ENCODE measurements at regions not wholly inside any gene's neighbourhood (a gene's known extent, or its start where the extent isn't known, plus 50 kb on each side); places are given as distances from the start of the nearest gene placed in this dataset.
"Not testable (repeated sequence)": the region's sequence is repeated elsewhere in the genome, so short reads cannot be mapped to it uniquely, and the experiment has no call there.

DNA sequence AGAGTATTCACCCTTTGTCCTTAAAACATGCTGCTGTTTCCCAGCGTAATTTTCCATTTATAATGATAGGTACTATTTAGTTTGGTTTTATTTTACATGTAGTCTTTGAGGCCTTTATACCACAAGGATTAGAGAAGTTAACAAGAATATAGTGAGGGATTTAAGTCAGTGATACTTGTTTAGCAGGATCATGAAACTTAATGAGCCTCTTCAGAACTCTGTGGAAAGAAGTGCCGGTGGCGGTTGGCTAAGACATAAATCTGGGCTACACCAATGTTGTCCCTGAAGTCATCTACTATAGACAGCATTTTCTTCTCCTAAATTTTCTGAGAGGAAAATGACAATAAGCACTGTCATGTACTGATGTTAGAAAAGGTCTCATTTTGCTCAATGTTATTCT lies 1226.0 kb upstream of the SEL1L start:
- DNase-seq = no peak

DNA sequence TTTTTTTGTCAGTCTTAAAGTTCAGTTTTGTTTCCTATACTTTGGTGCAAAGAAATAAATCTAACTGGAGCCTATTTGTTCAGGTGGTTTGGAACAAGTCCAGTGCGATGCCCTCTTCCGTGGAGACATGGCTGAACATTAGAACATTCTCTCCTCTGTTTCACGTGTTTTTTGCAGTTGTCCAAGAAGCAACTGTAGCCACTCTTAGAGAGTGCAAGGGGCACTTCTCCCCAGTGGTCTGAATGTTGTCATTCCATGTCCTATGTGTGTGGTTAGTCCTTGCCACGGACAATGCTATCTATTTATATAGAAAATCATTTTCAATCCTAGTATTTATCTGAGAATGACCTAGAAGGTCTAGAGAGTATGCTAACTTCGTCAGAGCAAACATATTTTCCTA lies 1232.5 kb upstream of the SEL1L start:
- no peak for DNase-seq

DNA sequence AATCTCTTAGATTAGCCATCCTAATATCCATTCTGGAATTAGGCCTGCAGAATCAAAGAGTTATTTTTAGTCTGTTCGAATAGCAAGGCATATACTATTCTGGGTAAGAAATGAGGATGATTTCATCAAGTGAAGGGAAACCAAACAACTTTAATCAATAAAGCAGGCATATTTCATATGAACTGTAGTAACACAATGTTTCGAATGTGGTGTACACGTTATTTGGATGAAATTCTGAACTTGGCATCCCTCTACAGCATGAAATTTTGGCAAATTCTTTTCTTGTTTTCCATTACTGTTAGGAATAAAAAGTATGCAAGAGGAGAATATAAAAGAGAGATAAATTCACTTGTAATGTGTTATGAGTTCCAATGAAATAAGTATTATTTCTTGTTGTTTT lies 1233.3 kb upstream of the SEL1L start:
- no peak for DNase-seq

DNA sequence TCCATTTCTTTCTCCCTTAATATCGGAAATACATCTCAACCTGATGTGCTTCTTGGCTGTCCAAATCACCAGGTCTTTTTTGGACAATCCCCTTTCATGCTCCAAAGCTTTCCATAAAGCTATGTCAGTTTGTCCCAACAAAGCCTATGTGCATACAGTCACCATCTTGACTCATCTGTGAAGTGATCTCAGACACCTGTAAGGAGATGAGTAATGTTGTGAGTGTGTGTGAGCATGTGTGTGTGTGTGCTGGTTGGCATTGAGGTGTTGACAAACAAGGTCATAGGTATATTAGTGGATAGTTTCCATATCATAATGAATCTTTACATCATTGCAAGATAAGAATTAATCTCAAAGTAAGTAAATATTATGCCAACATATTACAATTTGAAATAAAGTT lies 1243.3 kb upstream of the SEL1L start:
- no peak for DNase-seq

DNA sequence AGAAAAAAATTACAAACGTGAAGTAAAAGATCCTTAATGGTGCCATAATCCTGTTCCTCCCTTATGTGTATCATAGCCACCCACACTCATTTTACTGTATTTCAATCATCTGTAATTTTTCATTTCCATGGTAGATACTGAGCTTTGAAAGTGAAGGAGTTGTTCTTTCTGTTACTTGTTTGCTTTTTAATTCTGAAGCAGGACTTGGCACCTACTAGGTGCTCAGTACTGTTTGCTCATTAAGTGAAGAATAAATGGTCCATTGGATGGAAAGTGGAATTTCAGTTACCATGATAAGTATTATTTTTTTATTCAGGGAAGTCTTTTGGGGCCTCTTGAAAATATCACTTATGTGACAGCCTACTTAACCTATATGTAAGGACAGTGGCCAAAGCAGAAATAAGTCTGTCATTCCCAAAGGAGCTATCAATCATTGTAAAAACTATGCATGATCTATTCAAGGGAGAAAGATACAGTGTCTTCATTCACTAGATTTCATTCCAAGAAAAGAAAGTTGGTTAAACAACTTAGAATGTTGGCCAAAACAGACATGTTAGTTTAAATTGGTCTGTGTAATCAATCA lies 1244.4 kb upstream of the SEL1L start:
- DNase-seq = no peak

DNA sequence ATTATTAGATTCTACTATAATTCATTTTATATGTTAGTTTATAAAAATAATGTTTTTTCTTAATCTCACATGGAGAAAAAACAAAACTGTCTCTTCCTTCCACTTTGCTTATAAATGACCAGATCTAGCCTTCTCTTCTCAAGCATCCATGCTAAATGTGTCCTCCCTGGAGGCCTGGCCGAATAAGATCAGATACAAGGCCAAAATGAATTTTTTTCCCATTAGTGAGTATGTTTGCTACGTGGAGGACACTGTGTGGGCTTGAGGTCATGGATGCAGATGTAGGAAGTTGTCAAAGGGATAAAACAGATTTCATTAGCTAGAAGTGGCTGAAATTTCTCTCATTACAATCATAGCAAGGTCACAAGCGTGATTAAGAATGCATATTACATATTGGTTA lies 1244.9 kb upstream of the SEL1L start:
- no peak for DNase-seq

DNA sequence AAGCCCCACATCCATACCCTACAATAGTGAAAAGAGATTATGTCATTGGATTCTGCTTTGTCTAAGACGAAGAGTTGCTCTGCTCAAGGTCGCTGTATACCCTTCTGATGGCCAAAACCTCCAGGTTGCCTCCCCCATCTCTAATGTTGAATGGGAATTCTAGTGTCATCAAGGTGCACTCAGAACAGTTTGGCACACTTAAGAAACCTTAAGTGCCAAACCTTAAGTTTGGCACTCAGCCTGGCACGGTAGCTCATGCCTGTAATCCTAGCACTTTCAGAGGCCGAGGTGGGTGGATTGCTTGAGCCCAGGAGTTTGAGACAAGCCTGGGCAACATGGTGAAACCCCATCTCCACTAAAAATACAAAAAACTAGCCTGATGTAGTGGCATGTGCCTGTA lies 1245.6 kb upstream of the SEL1L start:
- DNase-seq = no peak

DNA sequence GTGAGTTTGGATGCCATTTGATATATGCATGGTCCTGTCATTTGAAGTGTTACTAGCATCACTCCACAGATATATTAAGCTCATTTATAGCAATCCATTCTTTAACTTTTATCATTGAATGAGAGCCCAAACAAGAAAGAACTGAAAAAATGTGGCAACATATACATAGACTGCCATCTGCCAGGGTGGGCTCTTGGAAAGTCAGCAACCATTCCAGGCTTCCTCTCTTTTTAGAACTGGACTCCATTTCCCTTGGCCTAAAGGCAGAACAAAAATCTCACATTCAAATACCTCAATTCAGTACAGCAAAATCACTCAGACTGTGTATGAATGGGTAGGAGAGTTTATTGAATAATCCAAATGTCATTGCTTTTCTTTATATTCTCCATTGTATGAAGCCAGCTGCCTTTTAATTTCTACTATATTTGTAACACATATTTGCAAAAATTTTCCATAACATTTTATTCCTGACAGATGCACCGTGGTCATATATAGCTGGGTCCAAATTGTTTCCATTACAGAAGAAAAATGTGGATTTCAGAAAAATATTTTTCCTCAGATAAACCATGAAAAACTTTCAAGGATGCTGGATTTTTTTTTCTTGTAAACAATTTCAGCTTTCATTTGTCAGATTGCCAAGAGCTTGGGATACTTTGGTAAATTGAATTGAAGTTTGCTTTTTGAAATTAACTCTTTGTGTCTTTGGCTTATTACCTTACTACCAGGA lies 1252.3 kb upstream of the SEL1L start:
- no peak for DNase-seq

DNA sequence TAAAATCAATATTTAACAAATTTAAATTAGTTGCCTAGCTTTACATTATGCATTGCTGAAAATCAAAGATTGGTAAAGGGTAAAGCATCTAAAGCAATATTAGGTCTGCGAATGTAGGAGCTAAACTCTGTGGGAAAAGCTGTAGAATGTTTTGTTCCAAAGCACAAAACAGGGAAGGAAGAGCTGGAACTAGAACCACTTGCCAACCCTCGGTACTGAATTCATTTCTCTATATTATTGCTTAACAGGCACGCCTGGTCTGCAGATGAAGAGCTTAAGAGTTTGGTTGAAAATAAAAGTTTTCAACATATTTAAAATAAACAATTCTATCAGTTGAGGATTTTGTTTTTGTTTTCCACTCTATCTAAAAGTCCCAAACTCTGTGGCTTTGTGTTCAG lies 1252.8 kb upstream of the SEL1L start:
- no peak for DNase-seq

DNA sequence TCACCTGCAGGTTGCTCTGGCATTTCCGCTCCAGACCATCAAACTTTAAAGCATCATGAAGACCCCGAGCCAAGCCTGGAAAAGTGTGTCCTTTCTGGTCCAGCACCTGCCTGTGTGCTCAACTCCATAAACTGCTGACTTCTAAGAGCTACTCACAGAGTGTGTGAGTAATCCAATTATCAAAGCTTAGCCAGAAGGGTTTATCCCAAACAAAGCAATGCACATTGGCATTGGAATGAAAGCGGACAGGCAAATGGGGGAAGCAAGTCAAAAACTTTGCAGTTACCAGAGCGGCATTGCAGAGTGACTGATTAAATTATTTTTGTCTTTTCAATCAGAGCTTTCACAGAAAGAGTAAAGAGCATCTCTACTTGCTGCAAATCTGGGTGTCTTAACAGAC lies 1262.4 kb upstream of the SEL1L start:
- DNase-seq = no peak

DNA sequence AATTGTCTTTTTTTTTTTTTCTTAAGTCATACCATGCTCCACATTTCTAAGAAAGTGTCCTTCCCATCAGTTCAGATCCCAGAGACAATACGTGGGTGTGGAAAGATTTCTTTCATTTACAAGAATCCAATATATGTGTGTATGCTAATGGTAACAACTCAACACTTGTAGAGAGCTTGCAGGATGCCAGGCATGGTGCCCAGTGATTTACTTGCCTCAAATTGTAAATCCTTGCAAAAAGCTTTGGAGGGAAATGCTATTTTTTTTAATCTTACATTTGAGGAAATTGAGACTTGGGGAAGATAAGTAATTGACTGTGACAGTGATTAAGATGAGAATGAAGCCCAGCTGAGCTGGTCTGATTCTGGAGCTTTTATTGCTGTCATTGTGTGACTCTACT lies 1264.6 kb upstream of the SEL1L start:
- no peak for DNase-seq

DNA sequence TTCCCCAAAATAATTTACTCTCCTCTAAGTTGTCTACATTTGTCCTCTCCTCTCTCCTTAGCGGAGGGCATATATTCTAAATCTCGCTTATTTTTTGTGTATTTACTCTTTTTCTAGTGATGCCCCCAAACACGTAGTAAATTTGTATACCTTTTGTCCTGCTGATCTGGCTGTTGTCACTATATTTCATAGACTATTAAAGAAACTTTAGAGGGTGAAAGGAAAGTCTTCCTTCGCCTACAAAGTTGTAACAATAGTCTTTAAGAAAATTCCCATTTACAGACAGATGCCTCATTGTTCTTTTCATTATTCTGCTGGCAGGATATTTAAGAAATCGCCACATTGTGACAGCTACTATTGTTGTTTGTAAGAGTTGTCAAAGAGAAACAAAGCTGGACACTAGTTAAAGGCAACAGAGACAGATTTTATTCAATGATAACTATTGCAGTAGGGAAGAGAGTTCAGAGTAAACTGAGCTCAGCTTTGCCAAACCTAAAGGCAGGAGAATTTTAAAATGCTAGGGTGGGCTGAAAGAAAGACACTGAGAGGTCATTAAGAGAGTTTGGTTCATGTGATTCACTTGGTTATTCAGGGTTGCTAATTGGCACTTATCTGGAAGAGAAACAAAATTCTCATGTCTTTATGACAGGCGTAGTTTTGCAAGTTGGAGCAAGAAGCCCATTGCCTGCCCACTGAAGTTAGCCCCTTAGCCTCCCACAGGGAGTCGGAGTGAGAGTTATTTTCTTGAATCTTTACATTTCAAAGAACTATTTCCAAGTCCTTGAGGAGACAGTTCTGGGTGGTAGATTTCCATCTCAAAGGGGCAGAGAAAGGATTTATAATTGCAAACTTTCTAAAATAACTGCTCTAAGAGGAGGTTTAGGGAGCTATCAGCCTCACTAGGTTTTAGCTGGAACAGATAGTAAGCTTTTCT lies 1272.5 kb upstream of the SEL1L start:
- DNase-seq = no peak

DNA sequence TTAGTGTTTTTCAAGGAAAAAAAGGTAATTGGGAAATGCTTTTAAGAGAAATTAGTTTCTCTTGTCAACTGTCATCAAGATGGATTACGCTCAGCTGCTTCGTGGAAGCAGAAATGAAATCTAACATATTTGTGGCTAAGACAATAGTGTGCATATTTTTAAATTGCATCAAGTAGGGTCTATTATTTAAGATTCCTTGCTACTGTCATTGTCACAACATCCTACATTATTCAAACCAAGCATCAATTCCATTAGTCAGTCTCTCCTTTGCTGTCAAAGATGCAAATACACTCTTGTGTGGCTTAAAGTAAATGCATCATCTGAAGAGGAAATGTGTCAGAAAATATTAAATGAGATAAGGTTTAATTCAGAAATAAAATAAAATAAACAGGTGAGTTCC lies 1277.6 kb upstream of the SEL1L start:
- DNase-seq = no peak

DNA sequence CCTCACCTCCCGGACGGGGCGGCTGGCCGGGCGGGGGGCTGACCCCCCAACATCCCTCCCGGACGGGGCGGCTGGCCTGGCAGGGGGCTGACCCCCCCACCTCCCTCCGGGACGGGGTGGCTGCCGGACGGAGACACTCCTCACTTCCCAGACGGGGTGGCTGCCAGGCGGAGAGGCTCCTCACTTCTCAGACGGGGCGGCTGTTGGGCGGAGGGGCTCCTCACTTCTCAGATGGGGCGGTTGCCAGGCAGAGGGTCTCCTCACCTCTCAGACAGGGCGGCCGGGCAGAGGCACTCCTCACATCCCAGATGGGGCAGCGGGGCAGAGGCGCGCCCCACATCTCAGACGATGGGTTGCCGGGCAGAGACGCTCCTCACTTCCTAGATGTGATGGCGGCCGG lies 1280.7 kb upstream of the SEL1L start:
- DNase-seq = not testable (repeated sequence)

DNA sequence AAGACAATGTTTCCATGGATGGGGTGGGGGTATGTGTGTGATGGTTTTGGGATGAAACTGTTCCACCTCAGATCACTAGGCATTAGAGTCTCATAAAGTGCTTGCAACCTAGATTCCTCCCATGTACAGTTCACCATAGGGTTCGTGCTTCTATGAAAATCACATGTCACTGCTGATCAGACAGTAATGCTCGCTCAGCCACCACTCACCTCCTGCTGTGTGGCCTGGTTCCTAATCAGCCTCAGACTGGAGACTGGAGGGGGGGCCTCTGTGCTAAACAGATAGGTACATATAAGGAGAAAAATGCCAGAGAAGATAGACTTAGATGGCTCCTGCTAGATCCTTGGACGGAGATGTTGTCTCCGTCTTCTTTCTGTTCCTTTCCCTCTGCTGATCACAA lies 1296.9 kb upstream of the SEL1L start:
- DNase-seq = no peak

DNA sequence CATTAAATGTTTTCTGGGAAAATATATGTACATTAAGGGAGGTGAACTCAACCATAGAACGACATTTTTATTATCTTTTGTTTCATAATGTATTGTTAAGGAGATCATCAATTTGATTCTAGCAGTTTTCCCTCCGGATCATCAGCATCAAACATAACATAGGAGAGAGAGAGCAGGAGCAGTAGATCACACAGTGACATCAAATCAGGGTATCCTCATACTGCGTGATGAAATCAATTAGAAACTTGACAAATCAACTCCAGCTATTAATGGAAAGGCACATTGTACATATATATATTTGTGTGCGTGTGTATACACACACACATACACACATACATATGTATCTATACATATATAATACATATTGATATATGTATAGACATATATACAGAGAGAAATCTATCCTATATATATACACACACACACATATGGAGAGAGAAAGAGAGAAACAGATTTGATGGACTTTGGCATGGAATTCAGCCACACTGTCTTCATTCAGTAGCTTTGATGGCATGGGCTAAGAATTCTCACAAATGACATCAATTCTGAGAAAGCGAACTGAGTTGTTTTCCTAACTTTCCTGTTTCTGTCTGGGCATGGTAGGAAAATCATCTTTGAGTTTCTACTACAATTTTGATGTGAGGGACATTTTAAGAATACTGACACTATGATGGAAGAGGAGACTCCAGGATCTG lies 1302.8 kb upstream of the SEL1L start:
- DNase-seq = no peak

DNA sequence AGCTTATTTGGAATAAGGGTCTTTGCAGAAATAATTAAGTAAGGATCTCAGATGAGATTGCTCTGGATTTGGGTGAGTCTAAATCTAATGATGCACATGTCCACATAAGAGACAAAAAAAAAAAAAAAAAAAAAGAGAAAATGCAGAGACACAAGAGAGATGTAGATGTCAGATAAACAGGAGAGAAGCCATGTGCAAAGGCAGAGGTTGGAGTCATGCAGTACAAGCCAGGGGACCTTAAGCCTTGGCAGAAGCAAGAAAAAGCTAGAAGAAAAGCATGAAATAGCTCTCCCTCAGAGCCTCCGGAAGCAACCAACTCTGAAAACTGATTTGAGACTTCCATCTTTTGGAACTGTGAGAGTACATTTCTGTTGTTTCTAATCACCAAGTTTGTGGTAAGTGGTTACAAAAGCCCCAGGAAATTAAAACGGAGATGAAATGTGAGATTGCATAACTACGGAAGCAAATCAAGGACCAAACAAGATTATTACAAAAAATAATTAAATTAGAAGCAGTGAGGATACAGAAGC lies 1304.0 kb upstream of the SEL1L start:
- no peak for DNase-seq

DNA sequence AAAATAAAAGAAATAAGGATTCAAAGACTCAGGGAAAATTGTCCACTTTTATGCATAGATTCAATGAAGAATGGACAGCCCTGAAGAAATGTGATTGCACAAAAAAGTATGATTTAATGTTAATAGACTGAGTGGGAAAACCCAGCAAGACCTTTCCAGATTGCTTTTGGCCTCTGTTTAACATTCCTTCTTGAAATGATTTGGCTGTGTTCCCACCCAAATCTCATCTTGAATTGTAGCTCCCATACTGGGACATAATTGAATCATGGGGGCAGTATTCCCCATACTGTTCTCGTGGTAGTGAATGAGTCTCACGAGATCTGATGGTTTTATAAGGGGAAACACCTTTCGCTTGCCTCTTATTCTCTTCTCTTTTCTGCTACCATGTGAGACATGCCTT lies 1316.9 kb upstream of the SEL1L start:
- DNase-seq = no peak

DNA sequence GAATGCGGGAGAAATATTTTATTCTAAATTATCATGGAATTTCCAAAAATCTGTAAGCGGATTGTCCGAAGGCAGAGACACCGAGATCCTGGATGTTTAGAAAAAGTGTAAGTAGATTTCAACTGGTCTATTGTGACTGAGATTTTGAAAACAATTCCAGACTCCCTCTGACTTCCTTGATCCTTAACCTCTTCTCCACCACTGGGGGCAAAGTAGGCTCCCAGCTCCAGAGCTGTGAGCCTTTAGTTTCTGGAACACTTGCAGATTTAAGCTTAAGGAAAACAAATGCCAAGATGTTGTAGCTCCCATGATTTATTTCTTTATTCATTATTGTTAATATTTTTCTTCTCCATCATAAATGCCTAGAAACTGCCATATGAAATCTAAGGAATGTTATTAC lies 1320.5 kb upstream of the SEL1L start:
- no peak for DNase-seq

DNA sequence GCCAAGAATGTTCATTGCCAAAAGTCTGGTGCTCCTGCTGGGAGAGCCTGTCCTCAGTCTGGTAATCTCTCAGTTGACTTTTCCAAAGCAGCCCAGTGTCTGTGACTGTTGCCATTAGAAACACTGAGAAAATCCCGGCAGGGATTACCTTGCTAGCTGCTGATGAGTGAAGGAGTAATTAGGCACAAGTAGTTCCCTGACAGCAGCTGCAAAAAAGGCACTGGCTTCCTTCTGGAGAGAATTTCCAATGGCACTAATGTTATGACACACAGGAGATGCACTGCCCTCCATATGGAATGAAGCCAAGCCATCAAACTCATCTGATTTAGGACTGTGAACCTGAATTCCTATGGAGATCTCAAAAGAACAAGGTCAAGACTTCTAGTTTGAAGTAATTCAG lies 1321.2 kb upstream of the SEL1L start:
- no peak for DNase-seq

DNA sequence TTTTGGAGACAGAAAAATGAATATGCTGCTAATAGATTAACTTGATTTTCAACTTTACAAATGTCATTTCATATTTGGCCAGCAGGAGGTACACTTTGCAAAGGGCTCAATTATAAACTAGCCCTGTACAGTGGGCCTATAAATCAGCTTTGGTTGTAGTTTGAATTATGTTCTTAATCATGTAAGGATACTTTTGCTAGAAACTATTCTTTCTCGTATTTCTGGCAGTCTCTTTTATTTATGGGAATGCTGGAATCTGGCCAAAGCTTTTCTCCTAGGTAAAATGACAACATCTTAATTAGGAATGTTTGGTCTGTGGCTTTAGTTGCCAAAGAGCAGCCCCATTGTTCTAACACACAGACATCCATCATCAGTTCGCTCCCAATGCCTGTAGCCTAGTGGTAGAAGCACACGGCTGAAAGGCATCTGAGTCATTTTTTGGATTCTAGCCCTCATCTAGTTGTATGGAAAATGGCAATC lies 1322.3 kb upstream of the SEL1L start:
- peak; percentile 61 for DNase-seq

DNA sequence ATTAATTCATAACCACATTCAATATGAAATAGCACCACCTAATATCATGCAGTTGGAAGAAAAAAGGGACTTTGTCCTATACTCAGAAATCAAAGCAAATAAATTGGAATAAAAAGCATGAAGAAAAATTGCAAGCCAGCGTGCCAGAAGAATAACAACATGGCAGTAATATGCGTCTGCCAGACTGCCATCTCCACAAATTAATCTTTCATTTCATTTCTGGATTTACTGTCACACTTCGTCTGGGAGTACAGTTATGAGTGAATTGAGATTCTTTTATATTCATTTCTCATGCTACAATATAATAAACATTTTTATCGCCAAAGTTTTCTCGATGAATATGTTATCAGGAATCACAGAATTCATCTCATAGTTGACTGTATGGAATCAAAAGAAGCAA lies 1327.7 kb upstream of the SEL1L start:
- no peak for DNase-seq

DNA sequence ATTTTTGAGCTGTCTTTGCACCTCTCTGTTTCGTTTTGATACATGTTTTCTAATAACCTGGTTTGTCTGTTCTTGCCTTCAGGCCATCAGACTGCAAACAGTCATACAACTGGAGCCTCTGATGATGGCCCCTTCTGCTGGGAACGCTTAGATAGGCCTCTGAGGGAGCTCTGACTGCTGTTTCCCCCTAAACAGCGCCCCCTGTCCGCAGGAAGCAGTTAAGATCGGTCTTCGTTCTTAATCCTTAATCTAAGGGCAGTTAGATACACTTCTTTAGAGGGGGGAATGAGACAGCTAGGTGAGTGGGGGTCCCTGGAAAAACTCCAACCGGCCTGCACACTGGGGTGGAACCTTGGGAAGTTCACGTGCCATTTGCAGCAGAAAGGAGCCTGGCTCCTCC lies 1338.8 kb upstream of the SEL1L start:
- DNase-seq = no peak

Data from kidney glomerular epithelial cell (primary cell).